Esophagus (tissue), 2 donors: ENCODE measurements at regions not wholly inside any gene's neighbourhood (a gene's known extent, or its start where the extent isn't known, plus 50 kb on each side); places are given as distances from the start of the nearest gene placed in this dataset.

Experiments
- H3K27ac ChIP-seq, 2 donors: one replicate each; pipeline ENCODE4 v1.5.1; 2013; ENCODE audit warnings: low read depth in 2 of 2, mild to moderate bottlenecking in 2 of 2, inconsistent platforms in 1 of 2, low read length in 1 of 2, moderate library complexity in 1 of 2
- H3K27me3 ChIP-seq, 2 donors: one replicate each; pipeline ENCODE4 v1.6.1; 2013; ENCODE audit warnings: low read length in 2 of 2, control low read depth in 1 of 2, mild to moderate bottlenecking in 1 of 2; ENCODE audit not compliant: insufficient read depth in 2 of 2, control insufficient read depth in 1 of 2
- H3K36me3 ChIP-seq, 2 donors: one replicate each; pipeline ENCODE4 v1.6.1; 2013; ENCODE audit warnings: low read length in 1 of 2; ENCODE audit not compliant: control insufficient read depth in 2 of 2, insufficient read depth in 2 of 2
- H3K4me1 ChIP-seq, 2 donors: one replicate each; pipeline ENCODE4 v1.6.1; 2013; ENCODE audit warnings: low read length in 1 of 2; ENCODE audit not compliant: control insufficient read depth in 2 of 2, insufficient read depth in 2 of 2
- H3K4me3 ChIP-seq, 2 donors: one replicate each; pipeline ENCODE4 v1.5.1; 2013; ENCODE audit warnings: low read length in 2 of 2, mild to moderate bottlenecking in 2 of 2, low read depth in 1 of 2, moderate library complexity in 1 of 2
- H3K9me3 ChIP-seq, 2 donors: one replicate each; pipeline ENCODE4 v1.6.1; 2013; ENCODE audit warnings: mild to moderate bottlenecking in 2 of 2, low read depth in 1 of 2, low read length in 1 of 2, moderate library complexity in 1 of 2; ENCODE audit not compliant: control insufficient read depth in 2 of 2, insufficient read depth in 1 of 2
- WGBS, 2 donors: extraction: QIAGEN DNeasy Blood & Tissue Kit; methylation state at CpG; one replicate each; pipeline ENCODE4 v1.1.7; 2013; 5-methylcytosine and 5-hydroxymethylcytosine counted together
- donor health status: healthy with polysubstance abuse.
- donor health status: Bipolar disorder and iron deficiency.

DNA sequence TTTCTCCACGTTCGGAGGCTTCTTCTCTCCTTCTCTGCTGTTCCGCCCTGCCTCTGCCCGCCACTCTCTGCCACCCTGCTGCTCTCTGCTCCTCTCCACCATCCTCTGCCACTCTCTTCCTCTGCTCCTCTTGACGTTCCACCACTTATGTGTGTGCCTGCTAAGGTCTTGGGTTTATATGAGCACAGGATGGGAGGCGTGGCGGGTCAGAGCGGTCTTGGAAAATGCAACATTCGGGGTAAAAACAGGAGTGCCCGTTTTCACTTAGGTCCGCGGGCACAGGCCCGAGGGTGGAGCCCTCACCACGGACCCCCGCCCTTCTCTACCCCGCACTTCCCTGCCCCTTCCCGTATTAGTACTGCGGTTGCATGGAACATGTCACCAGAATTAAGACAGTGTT lies 114.4 kb upstream of the FBXL7 start:
- WGBS, 2 donors = 89 to 93% methylated on average over 15 to 17 of the region's 18 CpGs
- Histone ChIP-seq H3K9me3 (no peaks in the 10 kb centered on the region), H3K36me3 (no peaks in the 10 kb centered on the region), H3K4me1 (no peaks in the 10 kb centered on the region), H3K27ac (no peak overlapping the region), H3K27me3 (no peaks in the 10 kb centered on the region), H3K4me3 (no peak overlapping the region)

DNA sequence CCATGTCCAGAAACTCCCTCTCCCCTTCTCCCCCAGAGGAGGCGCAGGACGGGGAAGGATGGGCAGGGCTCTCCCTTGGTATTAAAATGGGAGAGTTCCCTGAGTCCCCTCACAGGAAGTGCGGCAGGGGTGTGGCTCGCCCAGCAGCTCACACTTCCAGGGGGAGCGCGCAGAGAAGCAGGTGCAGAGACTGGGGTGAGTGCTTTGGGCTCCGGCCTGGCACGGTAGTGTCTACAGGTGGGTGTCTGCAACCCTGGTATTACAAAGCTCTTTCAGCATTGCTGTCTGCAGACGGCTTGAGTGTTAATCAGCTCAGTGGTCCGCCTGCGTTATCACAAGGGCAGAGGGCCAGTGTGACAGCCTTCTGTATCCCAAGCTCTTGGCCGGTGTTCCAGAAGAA lies 114.9 kb upstream of the FBXL7 start:
- no peak overlapping the region for H3K4me3 ChIP-seq
- no peaks in the 10 kb centered on the region for H3K36me3 ChIP-seq
- no peak overlapping the region for H3K27ac ChIP-seq
- H3K4me1 ChIP-seq = no peaks in the 10 kb centered on the region
- 70 to 93% methylated on average over 12 of the region's 12 CpGs for WGBS, 2 donors
- H3K27me3 ChIP-seq = no peaks in the 10 kb centered on the region
- no peaks in the 10 kb centered on the region for H3K9me3 ChIP-seq

DNA sequence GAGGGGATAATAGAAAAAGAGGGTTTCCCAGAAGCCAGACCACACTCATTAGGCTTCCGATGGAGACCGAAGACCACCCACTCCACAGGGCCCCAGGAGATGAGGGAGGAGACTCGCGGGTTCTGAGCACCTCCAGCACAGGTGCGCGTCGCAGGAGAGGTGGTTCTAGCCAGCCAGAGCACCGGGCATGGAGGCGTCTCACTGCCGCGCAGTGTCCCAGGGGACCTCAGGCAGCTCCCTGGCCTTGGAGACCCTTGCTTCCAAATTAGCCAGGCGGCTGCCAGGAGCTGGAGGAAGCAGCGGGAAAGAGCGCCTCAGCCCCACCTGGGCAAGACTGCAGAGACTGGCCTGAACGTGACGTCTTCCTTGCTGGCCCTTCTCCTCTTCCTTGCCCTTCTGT lies 115.4 kb upstream of the FBXL7 start:
- Histone ChIP-seq H3K36me3 (no peaks in the 10 kb centered on the region), H3K27me3 (no peaks in the 10 kb centered on the region), H3K4me1 (no peaks in the 10 kb centered on the region), H3K4me3 (no peak overlapping the region), H3K27ac (no peak overlapping the region), H3K9me3 (no peaks in the 10 kb centered on the region)
- 81 to 91% methylated on average over 9 to 16 of the region's 16 CpGs for WGBS, 2 donors

DNA sequence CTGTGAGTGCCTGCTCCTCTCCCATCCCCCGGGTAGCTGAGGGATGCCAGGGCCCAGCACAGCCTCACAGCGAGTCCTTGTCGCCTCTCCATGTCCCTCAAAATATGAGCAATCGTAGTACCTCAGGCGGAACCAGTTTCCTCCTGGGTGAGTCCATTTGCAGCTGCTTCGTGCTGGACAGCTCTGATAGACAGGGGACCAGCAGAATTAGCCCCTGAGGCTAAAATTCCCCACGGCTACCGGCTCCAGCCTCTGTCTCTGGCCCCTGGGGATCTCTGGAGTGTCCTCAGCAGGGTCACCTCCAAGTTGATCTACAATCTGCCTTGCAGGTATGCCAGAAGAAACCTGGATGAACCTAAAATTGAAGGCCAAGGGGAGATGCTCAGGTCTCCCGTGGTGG lies 115.8 kb upstream of the FBXL7 start:
- no peaks in the 10 kb centered on the region for H3K27me3 ChIP-seq
- no peak overlapping the region for H3K4me3 ChIP-seq
- no peaks in the 10 kb centered on the region for H3K36me3 ChIP-seq
- no peaks in the 10 kb centered on the region for H3K4me1 ChIP-seq
- 85 to 86% methylated on average over 9 of the region's 9 CpGs for WGBS, 2 donors
- H3K9me3 ChIP-seq = no peaks in the 10 kb centered on the region
- no peak overlapping the region for H3K27ac ChIP-seq

DNA sequence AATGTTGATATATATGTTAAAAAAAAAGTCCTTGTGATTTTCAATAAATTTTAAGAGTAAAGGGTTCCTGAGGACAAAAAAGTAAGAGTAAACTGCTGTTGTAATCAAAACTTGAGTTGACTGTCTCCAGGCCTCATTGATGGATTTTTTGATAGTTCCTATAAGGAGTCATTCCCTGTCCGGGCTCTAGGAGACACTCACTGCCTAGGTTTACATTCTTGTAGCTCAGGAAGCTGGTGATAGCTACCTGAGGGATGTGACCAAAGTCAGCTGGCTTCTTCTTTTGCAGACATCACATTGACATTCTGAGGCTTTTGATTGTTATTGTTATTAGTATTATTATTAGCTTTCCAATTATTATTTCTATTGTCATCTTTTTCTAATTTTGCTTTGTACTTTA lies 116.5 kb upstream of the FBXL7 start:
- Histone ChIP-seq H3K4me3 (no peak overlapping the region), H3K4me1 (no peaks in the 10 kb centered on the region), H3K36me3 (no peaks in the 10 kb centered on the region), H3K9me3 (no peaks in the 10 kb centered on the region), H3K27ac (no peak overlapping the region), H3K27me3 (no peaks in the 10 kb centered on the region)
- WGBS, 2 donors = 42 to 65% methylated on average over 1 of the region's 1 CpG

DNA sequence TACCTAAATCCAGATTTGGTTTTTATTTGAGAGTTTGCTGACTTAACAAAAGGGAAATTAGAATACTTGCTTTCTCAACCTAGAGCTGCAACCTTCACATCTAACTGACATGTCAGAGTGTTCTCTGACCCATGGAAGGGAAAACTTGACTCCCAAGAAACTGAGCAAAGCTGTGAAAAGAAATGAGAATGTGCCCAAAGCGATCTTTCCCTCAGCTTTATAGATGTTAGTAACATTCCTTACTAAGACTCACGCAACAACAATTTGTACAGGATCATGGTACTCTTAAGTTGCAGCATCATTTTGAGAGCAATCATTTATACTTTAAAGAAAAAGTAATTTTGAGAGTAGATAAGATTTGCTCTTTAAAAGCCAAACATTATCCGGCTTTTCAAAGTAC lies 117.0 kb upstream of the FBXL7 start:
- WGBS, 2 donors = 86 to 93% methylated on average over 3 of the region's 3 CpGs
- H3K27me3 ChIP-seq = no peaks in the 10 kb centered on the region
- H3K4me3 ChIP-seq = no peak overlapping the region
- no peaks in the 10 kb centered on the region for H3K36me3 ChIP-seq
- H3K27ac ChIP-seq = no peak overlapping the region
- H3K4me1 ChIP-seq = no peaks in the 10 kb centered on the region
- H3K9me3 ChIP-seq = no peaks in the 10 kb centered on the region

DNA sequence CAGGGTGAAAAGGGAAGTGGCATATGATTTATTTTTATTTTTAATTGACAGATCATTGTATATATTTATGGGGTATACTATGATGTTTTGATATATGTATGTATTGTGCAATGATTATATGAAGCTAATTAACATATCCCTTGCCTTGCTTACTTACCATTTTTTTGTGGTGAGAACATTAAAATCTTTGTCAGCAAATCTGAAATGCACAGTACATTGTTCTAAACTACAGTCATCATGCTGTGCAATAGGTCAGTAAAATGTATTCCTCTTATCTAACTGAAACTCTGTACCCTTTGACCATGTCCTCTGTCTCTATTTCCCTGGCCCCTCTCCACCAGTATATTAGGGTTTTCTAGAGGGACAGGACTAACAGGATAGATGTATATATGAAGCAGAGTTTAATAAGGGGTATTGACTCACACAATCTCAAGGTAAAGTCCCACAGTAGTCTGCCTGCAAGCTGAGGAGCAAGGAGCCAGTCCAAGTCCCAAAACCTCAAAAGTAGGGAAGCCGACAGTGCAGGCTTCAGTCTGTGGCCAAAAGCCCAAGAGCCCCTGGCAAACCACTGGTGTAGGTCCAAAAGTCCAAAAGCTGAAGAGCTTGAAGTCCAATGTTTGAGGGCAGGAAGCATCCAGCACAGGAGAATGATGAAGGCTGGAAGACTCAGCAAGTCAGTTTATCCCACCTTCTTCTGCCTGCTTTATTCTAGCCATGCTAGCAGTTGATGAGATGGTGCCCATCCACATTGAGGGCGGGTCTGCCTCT lies 122.2 kb upstream of the FBXL7 start:
- Histone ChIP-seq H3K9me3 (no peaks in the 10 kb centered on the region), H3K27me3 (no peaks in the 10 kb centered on the region), H3K36me3 (no peaks in the 10 kb centered on the region), H3K27ac (no peak overlapping the region), H3K4me3 (no peak overlapping the region), H3K4me1 (no peaks in the 10 kb centered on the region)
- 73 to 85% methylated on average over 2 of the region's 2 CpGs for WGBS, 2 donors

DNA sequence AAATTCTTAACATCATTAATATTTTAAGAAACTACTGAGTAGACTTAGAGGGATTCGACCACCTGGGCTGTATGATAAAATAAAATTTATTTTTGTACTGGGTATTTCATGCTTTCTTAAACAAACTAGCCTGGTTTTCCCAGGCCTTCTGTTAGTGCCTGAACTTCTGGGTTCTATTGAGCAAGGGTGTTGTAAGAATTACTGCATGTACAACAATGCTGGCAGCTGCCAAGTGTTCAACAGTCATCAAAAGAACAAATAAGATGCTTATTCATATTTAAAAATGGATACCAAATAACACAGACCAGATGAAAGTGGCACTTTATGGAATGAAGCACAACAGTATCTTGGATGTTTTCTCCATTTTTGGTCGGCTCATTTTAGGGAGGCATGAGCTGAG lies 123.2 kb upstream of the FBXL7 start:
- H3K36me3 ChIP-seq = no peaks in the 10 kb centered on the region
- no peaks in the 10 kb centered on the region for H3K4me1 ChIP-seq
- H3K27ac ChIP-seq = no peak overlapping the region
- H3K27me3 ChIP-seq = no peaks in the 10 kb centered on the region
- WGBS, 2 donors = 75% methylated on average over 2 of the region's 2 CpGs
- H3K9me3 ChIP-seq = no peaks in the 10 kb centered on the region
- no peak overlapping the region for H3K4me3 ChIP-seq

DNA sequence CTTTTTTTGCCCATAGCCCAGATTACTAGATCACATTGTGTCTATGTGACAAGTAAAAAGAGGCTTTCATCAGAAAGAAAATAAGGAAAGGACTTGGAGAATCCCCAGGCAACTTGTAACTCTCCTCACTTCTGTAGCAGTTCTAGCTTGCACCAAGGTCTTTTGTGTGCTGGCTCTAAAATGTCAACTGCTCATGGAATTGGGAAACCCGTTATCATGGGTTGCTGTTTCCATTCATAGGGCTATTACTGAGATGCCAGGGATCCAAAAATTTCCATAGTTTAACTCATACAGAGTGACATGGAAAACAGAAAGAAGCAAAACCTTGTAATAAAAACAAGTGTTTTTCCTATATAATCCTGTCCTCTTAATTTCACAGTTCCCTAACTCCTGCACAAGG lies 123.9 kb upstream of the FBXL7 start:
- Histone ChIP-seq H3K27ac (no peak overlapping the region), H3K4me3 (no peak overlapping the region), H3K9me3 (no peaks in the 10 kb centered on the region), H3K36me3 (no peaks in the 10 kb centered on the region), H3K4me1 (no peaks in the 10 kb centered on the region), H3K27me3 (no peaks in the 10 kb centered on the region)
- 82 to 89% methylated on average over 1 of the region's 1 CpG for WGBS, 2 donors

DNA sequence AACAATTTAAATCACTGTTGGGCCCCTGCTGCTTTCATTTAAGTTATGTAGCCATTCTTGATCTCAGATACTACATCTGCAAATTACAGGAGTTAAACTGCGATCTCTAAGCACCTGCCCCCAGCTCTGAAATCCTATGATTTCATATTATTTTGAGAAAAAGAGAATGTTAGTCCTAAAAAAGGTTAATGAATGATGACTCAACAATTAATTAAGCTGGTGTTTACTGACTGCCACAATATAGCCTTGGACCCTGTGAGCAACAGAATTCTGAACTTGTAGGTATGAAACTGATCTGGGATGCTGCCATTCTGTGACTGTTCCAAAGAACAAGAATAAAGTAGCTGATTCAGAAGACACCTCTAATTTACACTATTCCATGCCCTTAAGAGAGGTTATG lies 124.4 kb upstream of the FBXL7 start:
- Histone ChIP-seq H3K4me1 (no peaks in the 10 kb centered on the region), H3K27me3 (no peaks in the 10 kb centered on the region), H3K27ac (no peak overlapping the region), H3K36me3 (no peaks in the 10 kb centered on the region), H3K4me3 (no peak overlapping the region), H3K9me3 (no peaks in the 10 kb centered on the region)
- 82 to 92% methylated on average over 1 of the region's 1 CpG for WGBS, 2 donors
